Panc1 (cell line): ENCODE measurements at regions not wholly inside any gene's neighbourhood (a gene's known extent, or its start where the extent isn't known, plus 50 kb on each side); places are given as distances from the start of the nearest gene placed in this dataset.

ENCODE experiments used
- ATAC-seq: fragments of 200-7000 bp; cut with Tn5 transposase; 2 replicates; pipeline ENCODE4 v1.9.1; 2020; ENCODE audit warnings: mild to moderate bottlenecking, moderate library complexity
- BruUV-seq: library from RNA; stranded (reverse); fragments of 400-500 nt; replicated peaks from 2 replicates; lab custom pipeline; 2021; lab: Mats Ljungman, UMichigan
- CTCF ChIA-PET: fragments of 300-600 bp; sonication (Branson Sonifier 250); formaldehyde crosslinking; loops from one replicate; lab custom pipeline; 2022; ENCODE audit warnings: antibody characterized with exemption; lab: Charles Lee
- POLR2A ChIA-PET: fragments of 300-600 bp; sonication (Branson Sonifier 250); formaldehyde crosslinking; loops from one replicate; lab custom pipeline; 2022; ENCODE audit warnings: antibody characterized with exemption; lab: Charles Lee
- DNase-seq: peaks from one replicate; pipeline ENCODE4 v3.0.0-alpha.2; 2010; ENCODE audit warnings: low read depth, low spot score
- H3K27ac ChIP-seq: 2 replicates; pipeline ENCODE4 v1.5.1; 2011; ENCODE audit warnings: mild to moderate bottlenecking, low read length, inconsistent platforms
- H3K27me3 ChIP-seq: fragments of 200-500 bp; sonication (Bioruptor generic); 2 replicates; pipeline ENCODE4 v1.6.0; 2014; ENCODE audit warnings: low read length, inconsistent platforms; ENCODE audit not compliant: control insufficient read depth, insufficient read depth
- H3K36me3 ChIP-seq: fragments of 200-500 bp; sonication (Bioruptor generic); 2 replicates; pipeline ENCODE4 v1.5.1; 2014; ENCODE audit warnings: inconsistent platforms, mild to moderate bottlenecking, low read length, moderate library complexity; ENCODE audit not compliant: control insufficient read depth, insufficient read depth
- H3K4me1 ChIP-seq: 2 replicates; pipeline ENCODE4 v1.5.1; 2011; ENCODE audit warnings: inconsistent platforms, mild to moderate bottlenecking, low read length, moderate library complexity; ENCODE audit not compliant: control insufficient read depth, insufficient read depth
- H3K4me3 ChIP-seq, 2 experiments: 2 replicates each; pipeline ENCODE4 v1.5.1; 2011 to 2012; ENCODE audit warnings: low read depth in 2 of 2, low read length in 2 of 2, mild to moderate bottlenecking in 2 of 2, inconsistent platforms in 1 of 2, moderate library complexity in 1 of 2
- H3K9me3 ChIP-seq: fragments of 200-500 bp; sonication (Bioruptor generic); 2 replicates; pipeline ENCODE4 v1.5.1; 2014; ENCODE audit warnings: low read depth, mild to moderate bottlenecking, inconsistent platforms, low read length, moderate library complexity; ENCODE audit not compliant: control insufficient read depth, insufficient read depth
- POLR2AphosphoS5 ChIP-seq: IDR thresholded peaks from 2 replicates; pipeline ENCODE4 v1.6.1; 2012; ENCODE audit warnings: mild to moderate bottlenecking, low read depth, low read length, moderate library complexity
- SIN3A ChIP-seq: IDR thresholded peaks from 2 replicates; pipeline ENCODE4 v1.6.1; 2012; ENCODE audit warnings: low read depth, mild to moderate bottlenecking, low read length, moderate library complexity, borderline replicate concordance; ENCODE audit not compliant: insufficient read depth
- TCF7L2 ChIP-seq: IDR thresholded peaks from 2 replicates; pipeline ENCODE4 v1.6.1; 2011; ENCODE audit warnings: mild to moderate bottlenecking, low read depth, low read length, inconsistent platforms
- in situ Hi-C: cut with HindIII; loops from 2 replicates; pipeline ENCODE4 v1.10.0; 2016; ENCODE audit warnings: low sequenced_read_pairs, low pct_unique_long_range_greater_than_20kb
- intact Hi-C: fragments of 100-400 bp; cut with micrococcal nuclease; formaldehyde crosslinking; loops from one replicate; pipeline ENCODE4 v1.10.0; 2022; ENCODE audit not compliant: unreplicated experiment
- TF ChIP-seq, protein P1 (sequence below): fragments of 450-650 bp; IDR thresholded peaks from 2 replicates; pipeline ENCODE4 v1.5.1; 2017; ENCODE audit warnings: mild to moderate bottlenecking
- TF ChIP-seq, protein P2 (sequence below), 2 experiments: IDR thresholded peaks; 2 replicates each; pipeline ENCODE4 v1.6.1; 2011 to 2012; ENCODE audit warnings: low read depth in 2 of 2, control low read depth in 1 of 2, low read length in 1 of 2, mild to moderate bottlenecking in 1 of 2, moderate library complexity in 1 of 2; ENCODE audit not compliant: insufficient read depth in 1 of 2

DNA sequence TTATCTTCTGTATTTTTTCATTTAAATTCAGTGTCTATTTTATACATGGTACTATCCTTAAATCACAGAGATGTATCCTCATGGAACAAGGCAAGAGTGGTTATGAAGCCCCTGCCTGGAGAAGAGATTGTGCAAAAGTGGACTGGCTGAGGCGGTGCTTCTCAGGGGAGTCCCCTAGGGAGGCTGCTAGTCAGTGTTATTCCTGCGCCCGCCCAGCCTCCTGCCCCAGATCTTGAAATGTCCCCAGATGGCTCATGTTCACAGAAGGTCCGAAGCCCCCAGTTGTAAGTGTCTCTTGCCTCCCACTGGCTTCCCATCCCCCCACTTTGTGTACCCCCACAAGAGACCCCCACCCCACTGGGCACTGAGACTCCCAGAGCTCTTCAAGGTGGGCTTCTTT is 366.9 kb downstream of the TNS3 start:
- ATAC-seq (no peak), DNase-seq (no peak)
- no peak for TF ChIP-seq TCF7L2
- TF ChIP-seq, protein P1, sequence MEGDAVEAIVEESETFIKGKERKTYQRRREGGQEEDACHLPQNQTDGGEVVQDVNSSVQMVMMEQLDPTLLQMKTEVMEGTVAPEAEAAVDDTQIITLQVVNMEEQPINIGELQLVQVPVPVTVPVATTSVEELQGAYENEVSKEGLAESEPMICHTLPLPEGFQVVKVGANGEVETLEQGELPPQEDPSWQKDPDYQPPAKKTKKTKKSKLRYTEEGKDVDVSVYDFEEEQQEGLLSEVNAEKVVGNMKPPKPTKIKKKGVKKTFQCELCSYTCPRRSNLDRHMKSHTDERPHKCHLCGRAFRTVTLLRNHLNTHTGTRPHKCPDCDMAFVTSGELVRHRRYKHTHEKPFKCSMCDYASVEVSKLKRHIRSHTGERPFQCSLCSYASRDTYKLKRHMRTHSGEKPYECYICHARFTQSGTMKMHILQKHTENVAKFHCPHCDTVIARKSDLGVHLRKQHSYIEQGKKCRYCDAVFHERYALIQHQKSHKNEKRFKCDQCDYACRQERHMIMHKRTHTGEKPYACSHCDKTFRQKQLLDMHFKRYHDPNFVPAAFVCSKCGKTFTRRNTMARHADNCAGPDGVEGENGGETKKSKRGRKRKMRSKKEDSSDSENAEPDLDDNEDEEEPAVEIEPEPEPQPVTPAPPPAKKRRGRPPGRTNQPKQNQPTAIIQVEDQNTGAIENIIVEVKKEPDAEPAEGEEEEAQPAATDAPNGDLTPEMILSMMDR = no peak
- TF ChIP-seq, protein P2, sequence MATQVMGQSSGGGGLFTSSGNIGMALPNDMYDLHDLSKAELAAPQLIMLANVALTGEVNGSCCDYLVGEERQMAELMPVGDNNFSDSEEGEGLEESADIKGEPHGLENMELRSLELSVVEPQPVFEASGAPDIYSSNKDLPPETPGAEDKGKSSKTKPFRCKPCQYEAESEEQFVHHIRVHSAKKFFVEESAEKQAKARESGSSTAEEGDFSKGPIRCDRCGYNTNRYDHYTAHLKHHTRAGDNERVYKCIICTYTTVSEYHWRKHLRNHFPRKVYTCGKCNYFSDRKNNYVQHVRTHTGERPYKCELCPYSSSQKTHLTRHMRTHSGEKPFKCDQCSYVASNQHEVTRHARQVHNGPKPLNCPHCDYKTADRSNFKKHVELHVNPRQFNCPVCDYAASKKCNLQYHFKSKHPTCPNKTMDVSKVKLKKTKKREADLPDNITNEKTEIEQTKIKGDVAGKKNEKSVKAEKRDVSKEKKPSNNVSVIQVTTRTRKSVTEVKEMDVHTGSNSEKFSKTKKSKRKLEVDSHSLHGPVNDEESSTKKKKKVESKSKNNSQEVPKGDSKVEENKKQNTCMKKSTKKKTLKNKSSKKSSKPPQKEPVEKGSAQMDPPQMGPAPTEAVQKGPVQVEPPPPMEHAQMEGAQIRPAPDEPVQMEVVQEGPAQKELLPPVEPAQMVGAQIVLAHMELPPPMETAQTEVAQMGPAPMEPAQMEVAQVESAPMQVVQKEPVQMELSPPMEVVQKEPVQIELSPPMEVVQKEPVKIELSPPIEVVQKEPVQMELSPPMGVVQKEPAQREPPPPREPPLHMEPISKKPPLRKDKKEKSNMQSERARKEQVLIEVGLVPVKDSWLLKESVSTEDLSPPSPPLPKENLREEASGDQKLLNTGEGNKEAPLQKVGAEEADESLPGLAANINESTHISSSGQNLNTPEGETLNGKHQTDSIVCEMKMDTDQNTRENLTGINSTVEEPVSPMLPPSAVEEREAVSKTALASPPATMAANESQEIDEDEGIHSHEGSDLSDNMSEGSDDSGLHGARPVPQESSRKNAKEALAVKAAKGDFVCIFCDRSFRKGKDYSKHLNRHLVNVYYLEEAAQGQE (IDR thresholded peaks at IDR 0.05; ENCODE audit: insufficient read depth in 1 of 2, low read depth in 2 of 2, low read length in 1 of 2) = no peak
- TF ChIP-seq POLR2AphosphoS5 = no peak
- no peak for TF ChIP-seq SIN3A
- Histone ChIP-seq H3K9me3 (no peaks in the 10 kb centered on the region), H3K27me3 (peaks cover 14% of the 10 kb centered on the region), H3K27ac (no peak overlapping the region), H3K36me3 (no peaks in the 10 kb centered on the region), H3K4me3 (no peak overlapping the region), H3K4me1 (no peaks in the 10 kb centered on the region)
- in situ Hi-C loops = no loop called here
- no TSS peak for BruUV-seq
- ChIA-PET POLR2A (no interaction called here), CTCF (no interaction called here)
- intact Hi-C loops = no loop called here

DNA sequence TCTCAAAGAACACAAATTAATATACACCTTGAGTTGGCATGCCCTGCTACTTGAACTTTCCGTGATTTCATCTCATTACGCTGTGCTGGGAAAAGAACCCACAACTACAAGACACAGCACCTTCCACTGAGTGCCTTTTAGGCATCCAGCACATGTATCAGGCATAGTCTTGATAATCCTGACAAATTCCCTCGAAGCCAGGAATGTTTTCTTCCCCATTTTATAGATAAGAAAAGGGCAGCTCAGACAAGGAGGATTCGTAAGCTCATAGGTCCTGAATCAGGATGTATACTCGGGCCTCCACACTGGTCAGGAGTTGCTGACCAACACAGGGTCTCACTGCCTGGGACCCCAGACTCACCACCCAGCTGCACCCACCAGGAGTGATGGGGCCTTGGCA is 368.6 kb downstream of the TNS3 start:
- intact Hi-C loops (no loop called here), in situ Hi-C loops (no loop called here)
- no peak for DNase-seq
- Histone ChIP-seq H3K9me3 (no peaks in the 10 kb centered on the region), H3K36me3 (no peaks in the 10 kb centered on the region), H3K27me3 (peaks cover 14% of the 10 kb centered on the region), H3K4me3 (no peak overlapping the region), H3K27ac (no peak overlapping the region), H3K4me1 (no peaks in the 10 kb centered on the region)
- ChIA-PET POLR2A (no interaction called here), CTCF (no interaction called here)
- no TSS peak for BruUV-seq
- TF ChIP-seq SIN3A = no peak
- TF ChIP-seq TCF7L2 = no peak
- TF ChIP-seq, protein P2 (IDR thresholded peaks at IDR 0.05; ENCODE audit: insufficient read depth in 1 of 2, low read depth in 2 of 2, low read length in 1 of 2) = no peak
- TF ChIP-seq, protein P1 = no peak
- TF ChIP-seq POLR2AphosphoS5 = no peak
- no peak for ATAC-seq
